ENCODE measurements at regions not wholly inside any gene's neighbourhood (a gene's known extent, or its start where the extent isn't known, plus 50 kb on each side); places are given as distances from the start of the nearest gene placed in this dataset.

DNA sequence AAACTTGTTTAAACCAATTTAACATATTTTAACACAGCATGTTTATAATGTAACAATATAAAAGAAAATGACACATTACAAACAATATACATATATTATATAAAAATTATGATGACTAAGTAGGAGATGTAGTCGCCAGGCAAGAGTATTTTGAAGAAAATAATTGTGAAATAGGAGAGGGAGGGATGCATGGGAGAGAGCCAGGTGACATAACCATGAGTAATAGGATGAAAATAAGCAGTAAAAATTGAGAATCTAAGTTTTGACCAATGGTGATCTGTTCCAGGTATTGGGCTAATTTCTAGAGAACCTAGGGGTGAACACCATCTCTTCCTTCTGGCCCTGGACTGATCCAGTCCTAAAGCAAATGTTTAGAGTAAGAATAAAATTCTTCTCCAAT lies 315.2 kb upstream of the G2E3 start:
- TF ChIP-seq SUZ12 (IDR thresholded peaks at IDR 0.05; ENCODE audit: extremely low read depth, insufficient read depth, insufficient read length) (no peak), ZNF274 (IDR thresholded peaks at IDR 0.05; ENCODE audit: low read depth, low read length) (no peak)

Measured in NT2/D1 (cell line).